Right lung (tissue), 2 donors: ENCODE measurements at regions not wholly inside any gene's neighbourhood (a gene's known extent, or its start where the extent isn't known, plus 50 kb on each side); places are given as distances from the start of the nearest gene placed in this dataset.

Experiments
- DNase-seq, 2 donors: peaks; one replicate each; pipeline ENCODE4 v3.0.0-alpha.2; 2013

DNA sequence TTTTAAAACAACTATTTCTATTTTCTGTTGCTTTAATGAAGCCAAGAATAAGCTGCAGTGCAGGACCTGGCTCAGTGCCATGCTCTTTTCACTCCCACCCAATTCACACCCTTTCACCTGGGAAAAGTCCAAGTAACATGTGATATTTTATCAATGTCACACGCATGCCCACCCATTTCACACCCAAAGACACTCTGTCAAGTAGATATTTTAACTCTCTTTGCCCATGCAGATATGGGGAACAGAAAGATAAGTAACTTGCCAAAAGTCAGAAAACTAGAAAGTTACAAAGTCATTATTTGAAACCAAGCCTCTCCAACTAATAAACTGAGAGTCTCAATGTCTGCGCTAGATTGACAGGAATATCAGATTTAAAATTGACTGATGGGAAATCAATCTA is 706.7 kb upstream of the PHF14 start:
- DNase-seq: peak; percentile 8 to 21

DNA sequence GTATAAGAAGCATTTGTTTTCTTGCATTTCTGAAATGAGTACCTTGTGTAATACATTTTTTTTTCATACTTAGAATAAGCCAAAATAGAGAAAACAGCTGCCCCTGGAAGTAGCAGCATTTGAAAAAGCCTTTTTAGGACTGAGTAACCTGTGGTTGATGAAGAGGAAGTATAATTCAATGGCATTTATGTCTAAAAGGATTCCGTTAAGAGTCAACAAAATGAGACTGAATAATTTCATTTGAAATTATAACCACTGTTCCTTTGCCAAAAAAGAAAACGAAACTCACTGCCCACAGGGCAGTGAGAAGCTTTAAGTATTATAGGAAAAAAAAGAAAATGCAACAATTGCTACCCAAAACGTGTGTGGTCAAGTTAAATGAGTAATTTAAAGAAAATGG is 705.6 kb upstream of the PHF14 start:
- no peak for DNase-seq

DNA sequence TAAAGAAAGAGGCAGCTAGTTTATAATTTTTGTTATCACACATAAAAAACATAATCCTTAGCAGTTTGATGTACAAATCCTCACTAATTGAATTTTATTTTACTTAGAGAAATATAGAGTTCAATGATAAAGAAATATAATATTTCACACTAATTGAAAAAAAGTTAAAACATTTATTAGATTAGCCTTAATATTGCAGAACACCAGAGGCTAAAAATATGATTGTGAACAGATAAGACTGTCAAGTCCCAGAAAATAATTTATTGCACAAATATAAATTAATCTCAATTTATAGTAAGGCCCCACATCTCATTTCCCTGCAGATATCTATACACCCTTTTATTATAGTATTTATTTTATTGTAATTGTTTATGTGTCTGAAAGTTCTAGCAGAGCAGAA is 690.8 kb upstream of the PHF14 start:
- DNase-seq: no peak

DNA sequence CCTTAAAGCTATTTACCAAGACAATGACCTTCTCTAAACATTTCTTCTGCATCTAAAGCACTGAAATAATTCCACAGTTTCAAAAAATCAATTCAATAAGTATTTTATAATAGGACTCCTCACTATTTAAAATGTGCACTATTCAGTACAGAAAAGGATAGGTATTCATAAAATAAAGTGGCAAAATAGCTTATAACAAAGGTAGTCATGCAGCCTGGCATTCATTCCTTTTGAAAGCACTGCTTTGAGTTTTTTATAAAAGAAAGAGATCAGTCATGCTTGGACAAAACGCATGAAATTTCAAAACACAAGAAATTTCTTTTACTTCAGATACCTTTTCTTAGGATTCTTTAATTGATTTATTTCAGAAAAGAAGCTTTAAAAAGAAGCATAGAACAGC is 689.7 kb upstream of the PHF14 start:
- no peak for DNase-seq

DNA sequence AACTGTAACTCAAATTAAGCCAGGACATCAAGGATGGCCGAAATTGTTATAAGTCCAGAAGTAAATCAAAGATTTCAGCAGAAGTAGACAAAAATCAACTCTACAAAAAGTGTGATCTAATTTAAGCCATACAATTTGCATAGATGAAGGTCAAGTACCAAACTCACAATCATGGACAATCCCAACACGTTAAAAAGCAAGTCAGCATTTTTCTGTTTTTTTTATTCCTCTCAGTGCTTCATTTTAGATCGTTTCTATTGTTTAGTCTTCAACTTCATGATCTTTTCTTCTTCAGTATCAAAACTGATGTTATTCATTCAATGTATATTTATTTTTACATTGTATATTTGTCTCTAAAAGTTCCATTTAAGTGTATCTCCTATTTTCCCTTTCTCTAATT is 674.3 kb upstream of the PHF14 start:
- DNase-seq: no peak

DNA sequence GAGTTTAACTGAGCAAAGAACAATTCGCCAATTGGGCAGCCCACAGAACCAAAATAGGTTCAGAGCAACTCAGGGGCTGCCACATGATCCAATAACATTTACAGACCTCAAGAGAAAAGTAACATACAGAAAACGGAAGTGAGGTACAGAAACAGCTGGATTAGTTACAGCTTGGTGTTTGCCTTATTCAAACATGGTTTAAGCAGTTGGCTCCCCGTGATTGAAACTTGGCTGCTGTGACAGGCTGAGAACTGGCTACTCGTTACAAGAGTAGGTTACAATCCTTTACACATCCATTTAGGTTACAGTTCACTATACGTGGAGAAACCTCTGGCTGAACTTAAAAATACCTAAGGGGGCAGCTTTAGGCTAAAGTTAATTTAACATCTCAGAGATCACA is 673.1 kb upstream of the PHF14 start:
- DNase-seq: no peak

DNA sequence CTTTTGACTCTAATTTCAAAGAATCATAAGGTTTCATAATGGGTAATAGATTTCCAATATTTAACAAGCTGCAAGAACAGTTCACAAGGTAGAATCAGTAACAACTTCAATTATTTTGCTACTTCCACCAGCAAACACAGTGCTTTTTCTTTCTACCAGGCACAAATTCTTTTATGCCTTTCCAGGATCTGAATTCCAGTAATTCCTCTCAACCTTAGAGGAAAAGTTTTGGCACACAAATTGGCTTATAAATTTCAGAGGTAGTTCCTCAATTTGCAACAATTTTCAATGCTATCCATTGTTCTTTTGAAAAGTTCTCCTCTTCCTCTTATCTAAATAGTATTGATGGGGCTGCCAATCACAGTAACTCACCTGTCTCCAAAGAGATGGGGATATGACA is 665.4 kb upstream of the PHF14 start:
- no peak for DNase-seq

DNA sequence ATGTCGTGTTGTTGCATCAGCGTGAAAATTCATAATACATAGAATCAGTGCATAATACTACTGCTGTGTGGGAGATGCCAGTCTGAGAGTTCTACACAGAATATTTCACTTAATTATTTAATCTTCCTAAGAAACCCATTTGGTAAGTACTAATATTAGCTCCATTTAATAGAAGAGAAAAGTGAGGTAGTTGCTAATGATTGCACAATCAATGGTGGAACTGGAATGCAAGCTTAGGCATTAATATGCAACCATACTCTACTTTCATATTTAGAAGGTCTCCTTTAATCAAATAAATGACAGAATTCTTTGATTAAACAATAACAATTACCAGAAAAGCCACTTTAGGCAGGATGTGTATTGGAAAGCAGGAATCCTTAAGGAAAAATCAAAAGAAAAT is 660.7 kb upstream of the PHF14 start:
- DNase-seq: no peak

DNA sequence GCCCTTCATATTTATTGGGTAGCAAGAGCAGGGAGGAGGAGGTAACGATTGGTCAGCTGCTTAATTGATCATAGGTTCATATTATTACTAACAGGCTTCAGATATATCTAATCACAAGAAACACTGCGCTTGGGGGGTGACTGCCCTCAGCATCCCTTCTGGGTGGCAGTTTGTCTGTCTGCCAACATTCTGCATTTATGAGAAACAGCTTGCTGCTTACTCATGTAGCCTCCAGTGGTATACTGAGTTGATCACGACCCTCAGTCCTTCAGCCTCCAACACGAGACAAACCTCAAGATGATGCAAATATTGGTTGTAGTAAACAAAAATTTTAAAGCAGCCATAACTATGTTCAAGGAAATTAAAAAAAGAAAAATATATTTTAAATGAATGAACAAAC is 657.8 kb upstream of the PHF14 start:
- no peak for DNase-seq

DNA sequence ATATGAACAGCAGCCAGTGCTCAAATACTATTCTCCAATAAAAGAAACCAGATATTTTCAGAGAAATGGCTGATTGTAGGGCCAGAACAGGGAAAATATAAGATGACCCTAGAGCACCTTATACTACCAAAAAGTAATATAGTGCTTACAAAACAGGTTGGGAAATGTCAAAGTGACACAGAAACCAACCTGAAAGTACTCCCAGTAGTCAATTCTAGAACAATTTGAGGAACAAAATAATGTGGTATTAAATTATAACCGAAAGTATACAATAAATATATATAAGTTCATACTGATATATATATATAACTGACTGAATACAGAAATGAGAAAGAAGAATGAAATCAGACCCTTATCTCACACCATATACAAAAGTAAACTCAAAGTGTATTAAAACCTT is 657.2 kb upstream of the PHF14 start:
- no peak for DNase-seq

DNA sequence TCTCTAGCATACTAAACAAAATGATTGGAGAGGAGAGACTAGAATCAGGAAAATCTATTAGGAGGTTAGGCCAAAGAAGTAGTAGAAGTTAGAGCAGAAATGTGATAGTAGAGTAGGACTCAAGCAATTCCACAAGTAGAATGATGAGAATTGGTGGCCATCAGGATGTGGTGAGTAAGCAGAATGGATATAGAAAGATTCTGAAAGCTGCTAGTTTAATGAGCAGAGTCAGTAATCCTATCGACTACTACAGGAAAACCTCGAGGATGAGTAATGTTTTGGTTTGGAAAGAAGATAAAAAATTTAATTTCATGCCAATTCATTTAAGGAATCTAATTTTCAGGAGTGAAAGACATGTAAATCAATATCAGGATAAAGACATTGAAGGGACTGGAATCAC is 648.3 kb upstream of the PHF14 start:
- DNase-seq: no peak

DNA sequence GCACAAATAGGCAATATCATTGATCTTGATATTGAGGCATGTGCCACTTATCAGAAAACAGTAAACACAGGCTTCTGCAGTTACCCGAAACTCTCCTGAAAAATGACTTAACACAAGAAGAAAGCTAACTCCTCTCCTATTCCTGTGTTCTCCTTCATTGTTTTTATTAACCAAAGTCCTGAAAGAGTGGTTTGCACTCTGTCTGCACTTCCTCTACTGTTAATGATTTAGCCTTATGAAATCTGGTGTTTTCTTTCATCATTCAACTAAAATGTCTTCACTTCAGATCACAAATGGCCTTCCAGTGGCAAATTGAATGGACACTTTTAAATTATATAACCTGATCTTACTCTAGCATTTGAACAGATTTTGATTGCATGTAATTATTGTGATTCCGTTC is 630.6 kb upstream of the PHF14 start:
- no peak for DNase-seq

DNA sequence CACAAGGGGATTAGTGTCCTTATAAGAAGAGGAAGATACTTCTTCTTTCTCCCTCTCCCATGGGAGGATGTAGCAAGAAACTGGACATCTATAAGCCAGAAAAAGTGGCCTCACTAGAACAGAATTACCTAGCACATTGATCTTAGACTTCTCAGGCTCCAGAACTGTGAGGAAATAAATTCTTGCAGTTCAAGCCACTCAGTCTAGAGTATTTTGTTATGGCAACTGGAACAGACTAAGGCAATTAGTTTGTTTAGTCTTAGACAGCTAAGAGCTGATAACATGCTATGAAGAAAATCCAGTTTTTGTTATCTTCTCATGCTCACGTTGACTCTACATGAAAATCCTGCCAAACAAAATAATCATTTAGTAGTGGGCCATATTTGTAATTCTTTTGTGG is 627.6 kb upstream of the PHF14 start:
- no peak for DNase-seq

DNA sequence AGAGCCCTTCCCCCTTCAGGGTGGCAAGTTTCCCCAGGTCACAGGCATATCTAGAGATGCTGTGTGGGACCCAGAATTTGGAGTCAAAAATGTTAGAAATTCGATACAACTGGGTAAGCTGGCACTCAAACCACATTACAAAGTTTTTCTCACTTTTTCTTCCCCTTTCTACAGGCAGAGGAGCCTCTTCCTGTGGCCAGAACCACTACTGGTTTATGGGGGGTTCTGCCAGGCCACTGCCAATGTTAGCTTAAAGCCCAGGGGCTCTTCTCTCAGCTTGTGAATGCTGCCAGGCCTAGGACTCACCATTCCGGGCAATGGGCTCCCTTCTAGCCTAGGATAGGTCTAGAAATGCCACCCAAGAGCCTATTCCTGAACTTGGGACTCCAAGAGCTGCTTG is 617.9 kb upstream of the PHF14 start:
- no peak for DNase-seq

DNA sequence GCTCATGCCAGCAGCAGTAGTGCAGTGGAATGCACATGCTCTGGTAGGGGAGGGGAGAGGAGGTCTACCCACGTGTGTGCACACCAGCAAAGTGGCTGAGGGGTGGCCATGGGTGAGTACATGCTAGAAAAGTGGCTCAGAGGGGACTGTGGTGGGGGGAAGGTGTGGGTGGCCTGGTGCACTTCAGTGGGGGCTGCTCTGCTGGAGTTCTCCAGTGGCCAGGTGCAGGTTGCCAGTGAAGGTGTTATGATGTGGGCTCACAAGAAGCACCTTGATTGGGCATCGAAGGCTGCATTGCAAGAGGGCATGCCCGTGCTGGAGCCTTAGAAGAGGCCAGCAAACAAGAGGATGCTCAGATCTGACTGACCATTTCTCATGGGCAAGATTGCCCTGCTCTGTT is 613.6 kb upstream of the PHF14 start:
- DNase-seq: no peak

DNA sequence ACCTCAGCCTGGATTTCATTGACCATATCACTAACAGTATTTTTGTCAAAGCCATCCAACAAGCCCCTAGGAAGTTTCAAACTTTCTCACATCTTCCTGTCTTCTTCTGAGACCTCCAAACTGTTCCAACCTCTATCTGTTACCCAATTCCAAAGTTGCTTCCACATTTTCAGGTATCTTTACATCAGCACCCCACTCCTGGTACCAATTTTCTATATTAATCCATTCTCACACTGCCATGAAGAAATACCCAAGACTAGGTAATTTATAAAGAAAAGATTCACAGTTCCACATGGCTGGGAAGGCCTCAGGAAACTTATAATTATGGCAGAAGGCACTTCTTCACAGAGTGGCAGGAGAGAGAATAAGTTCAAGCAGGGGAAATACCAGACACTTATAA is 571.9 kb upstream of the PHF14 start:
- no peak for DNase-seq

DNA sequence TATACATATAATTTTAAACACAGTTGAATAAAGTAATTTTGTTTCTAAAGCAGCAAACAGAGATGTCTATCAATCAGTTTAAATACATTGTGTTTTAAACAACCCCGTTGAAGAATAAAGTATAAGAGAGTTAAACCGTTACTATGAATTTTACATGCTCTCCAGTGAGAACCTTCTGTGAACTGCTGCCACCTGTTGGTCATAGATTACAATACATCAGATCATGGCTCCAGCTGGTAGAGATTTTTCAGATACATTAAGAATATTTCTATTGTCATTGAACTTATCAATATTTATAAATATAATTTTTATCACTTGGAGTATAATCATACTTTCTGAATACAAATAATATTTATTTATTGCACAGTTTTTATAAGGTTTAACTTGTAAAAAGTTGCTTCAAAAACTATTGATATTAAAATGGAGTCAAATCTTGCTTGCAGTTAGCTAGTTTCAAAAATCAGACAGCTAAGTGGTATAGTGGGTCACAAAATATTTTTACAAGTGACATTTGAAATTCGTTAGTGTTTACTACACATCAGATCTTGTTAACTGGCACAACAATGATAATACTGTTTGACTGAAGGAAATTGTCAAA is 561.2 kb upstream of the PHF14 start:
- peak; percentile 17 to 29 for DNase-seq

DNA sequence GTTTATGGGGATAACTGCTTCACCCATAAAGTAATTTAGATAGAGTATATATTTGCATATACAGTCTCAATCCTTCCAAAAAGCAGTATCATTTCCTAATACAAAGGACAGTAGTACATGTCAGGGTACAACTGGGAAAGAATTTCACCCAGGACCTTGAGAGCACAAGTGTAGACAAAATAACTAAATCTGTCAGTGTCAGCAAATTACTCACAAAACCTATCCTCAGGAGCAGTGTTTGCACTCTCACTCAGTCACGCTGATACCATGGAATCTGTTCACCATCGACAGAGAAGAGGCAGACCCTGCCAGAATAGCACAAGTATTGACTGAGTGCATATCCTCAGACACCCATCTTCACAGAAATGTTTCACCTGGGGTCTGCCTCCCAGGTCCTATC is 554.7 kb upstream of the PHF14 start:
- DNase-seq: no peak

DNA sequence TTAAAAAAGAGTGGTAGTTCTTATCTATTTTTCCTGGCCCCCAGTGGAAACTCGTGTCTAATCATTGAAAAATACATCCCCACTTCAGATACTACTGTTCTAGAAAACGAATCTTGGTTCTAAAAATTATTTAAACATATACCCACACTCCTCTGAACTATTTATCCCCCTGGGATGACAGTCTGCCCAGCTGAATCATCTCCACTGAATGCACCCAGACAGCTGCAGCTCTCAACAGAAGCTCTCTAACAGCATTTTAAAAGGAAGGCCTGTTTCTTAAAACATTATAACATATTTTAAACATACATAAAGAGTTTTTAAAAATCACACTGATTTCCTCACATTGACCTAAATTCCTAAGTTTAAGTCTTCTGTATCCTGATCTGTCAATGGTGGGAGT is 544.6 kb upstream of the PHF14 start:
- DNase-seq: no peak

DNA sequence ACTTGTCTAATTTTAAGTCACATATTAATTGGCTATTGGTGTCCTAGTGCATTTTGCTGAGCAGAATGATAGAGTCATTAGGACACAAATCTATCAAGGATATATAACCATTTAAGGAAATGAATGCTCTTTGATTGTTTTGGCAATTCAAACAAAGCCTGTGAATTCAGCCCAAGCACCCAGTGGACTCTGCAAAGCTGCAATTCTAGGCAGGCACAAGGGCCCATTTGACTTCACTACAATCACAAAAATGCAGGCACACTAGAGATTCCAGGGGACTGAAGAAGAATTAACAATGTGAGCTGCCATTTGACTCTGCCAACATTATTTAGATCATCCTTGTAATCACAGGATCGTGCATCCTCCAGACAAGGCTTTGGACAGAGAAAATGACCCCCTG is 544.2 kb upstream of the PHF14 start:
- DNase-seq: no peak

DNA sequence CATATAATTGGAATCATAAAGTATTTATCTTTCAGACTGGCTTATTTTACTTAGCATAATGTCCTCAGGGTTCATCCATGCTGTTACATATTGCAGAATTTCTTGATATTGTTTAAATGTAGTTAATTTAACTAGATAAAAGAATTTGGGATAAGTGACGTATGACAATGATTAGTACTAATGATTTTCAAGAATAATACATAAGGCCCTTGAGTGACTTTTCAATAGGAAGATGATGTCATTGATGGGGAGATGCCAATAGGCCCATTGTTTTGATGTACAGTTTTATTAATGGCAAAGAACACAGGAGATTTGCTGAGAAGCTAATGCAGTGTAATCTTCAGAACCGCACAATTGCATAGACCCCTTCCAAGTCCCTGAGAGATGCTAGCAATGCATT is 537.4 kb upstream of the PHF14 start:
- no peak for DNase-seq

DNA sequence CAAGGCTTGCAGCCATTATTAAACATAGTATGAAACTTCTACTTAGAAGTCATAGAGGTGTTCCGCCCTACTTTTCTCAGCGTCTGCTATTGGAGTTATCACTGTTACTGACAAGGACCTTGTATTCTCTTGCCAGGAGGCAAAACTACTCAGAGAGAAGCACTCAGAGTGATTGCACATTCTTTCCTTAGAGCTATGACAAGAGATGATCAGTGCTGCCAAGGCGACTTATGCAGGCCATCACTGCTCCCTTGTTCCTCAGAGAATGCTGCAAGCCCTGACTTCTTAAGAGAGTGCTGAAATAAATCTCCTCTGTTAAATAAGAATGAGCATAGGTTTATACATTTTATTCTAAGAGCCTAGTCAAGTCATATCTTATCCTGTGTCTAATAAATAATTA is 534.6 kb upstream of the PHF14 start:
- no peak for DNase-seq

DNA sequence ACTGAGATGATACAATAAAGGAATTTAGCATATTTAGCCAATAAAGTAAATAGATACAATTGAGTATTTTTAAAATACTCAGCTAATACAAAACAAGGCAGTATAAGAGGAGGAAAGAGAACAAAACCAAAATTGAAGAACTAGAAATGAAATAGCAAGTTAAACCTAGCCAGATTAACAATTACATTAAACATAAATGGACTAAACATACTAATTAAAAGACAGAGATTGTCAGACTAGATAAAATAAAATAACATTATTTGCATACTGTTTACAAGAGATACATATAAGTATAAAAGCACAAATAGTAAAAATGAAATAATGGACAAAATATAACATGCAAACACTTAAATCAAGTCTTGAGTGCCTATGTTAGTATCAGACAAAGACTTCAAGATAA is 517.7 kb upstream of the PHF14 start:
- no peak for DNase-seq

DNA sequence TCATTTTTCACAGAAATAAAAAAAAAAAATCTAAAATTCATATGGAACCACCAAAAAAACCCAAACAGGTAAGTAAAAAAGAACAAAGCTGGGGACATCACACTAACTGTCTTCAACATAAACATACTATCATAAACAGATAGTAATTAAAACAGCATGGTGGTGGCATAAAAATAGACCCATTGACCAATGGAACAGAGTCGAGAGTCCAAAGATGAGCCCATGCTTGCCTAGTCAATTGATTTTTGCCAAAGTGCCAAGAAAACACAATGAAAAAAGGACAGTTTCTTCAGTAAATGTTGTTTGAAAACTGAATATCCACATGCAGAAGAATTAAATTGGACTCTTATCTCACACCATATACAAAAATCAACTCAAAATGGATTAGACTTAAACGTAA is 513.2 kb upstream of the PHF14 start:
- no peak for DNase-seq

DNA sequence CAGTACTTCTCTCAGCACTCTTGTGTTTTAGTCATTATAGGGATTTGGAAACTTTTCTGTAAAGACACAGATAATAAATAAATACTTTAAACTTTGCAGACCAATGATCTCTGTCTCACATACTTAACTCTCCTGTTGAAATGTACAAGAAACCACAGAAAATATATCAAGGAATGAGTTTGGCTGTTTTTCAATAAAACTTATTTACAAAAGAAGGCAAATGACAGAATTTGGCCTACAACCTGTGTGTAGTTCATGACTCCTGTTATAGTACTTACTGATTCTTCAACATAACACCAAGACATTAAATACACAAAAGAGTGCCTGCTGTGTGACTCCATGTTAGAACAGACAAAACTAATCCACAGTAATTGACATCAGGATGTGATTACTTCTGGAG is 510.0 kb upstream of the PHF14 start:
- peak; percentile 57 to 64 for DNase-seq
